Neural progenitor cell (in vitro differentiated cells): ENCODE measurements at regions not wholly inside any gene's neighbourhood (a gene's known extent, or its start where the extent isn't known, plus 50 kb on each side); places are given as distances from the start of the nearest gene placed in this dataset.

Experiments
- CTCF ChIP-seq: fragments of 200-600 bp; sonication (generic); IDR thresholded peaks from 2 replicates; pipeline ENCODE4 v1.5.1; 2017; ENCODE audit warnings: antibody characterized with exemption, mild to moderate bottlenecking
- EZH2 ChIP-seq: fragments of 200-600 bp; sonication (generic); IDR thresholded peaks from 2 replicates; pipeline ENCODE4 v1.6.1; 2017; ENCODE audit warnings: antibody characterized with exemption, mild to moderate bottlenecking, moderate library complexity

- no peak for TF ChIP-seq CTCF
- TF ChIP-seq EZH2 = no peak
Observed at GRCh38 chr13:56271686-56272085, 869.0 kb upstream of the PRR20A start.
